ENCODE measurements at regions not wholly inside any gene's neighbourhood (a gene's known extent, or its start where the extent isn't known, plus 50 kb on each side); places are given as distances from the start of the nearest gene placed in this dataset.

DNA sequence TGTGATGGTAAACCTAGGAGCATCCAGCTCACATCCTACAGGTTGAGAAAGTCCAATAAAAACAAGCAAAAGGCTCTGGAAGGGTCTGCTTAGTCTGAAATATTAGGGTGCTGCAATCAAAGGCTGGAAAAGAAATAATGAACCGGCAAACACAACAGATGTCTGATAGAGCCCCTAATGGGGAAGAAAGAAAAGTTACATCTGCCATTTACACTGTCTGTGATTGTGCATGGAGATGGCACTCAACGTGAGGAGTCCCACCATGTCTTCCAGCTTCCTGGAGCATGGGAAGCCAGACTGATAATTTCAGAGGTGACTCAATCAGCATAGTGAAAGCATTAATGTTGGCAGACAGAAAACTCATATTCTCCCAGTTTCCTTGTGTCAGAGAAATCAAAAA is 307.8 kb downstream of the EPHA4 start:
- H3K27ac ChIP-seq (ENCODE audit: low read length): no peak overlapping the region
- no peak for DNase-seq
- no peak overlapping the region for H3K4me3 ChIP-seq (ENCODE audit: low read length)
- WGBS: 65% methylated on average over 2 of the region's 2 CpGs
- intact Hi-C loops (cut with DNase I): no loop called here
- no peak for ATAC-seq
- no peaks in the 10 kb centered on the region for H3K27me3 ChIP-seq (ENCODE audit: control insufficient read depth, insufficient read depth)
- no peaks in the 10 kb centered on the region for H3K9me3 ChIP-seq (ENCODE audit: control insufficient read depth, low read length)
- H3K4me1 ChIP-seq (ENCODE audit: control insufficient read depth, insufficient read depth, low read length): no peaks in the 10 kb centered on the region

DNA sequence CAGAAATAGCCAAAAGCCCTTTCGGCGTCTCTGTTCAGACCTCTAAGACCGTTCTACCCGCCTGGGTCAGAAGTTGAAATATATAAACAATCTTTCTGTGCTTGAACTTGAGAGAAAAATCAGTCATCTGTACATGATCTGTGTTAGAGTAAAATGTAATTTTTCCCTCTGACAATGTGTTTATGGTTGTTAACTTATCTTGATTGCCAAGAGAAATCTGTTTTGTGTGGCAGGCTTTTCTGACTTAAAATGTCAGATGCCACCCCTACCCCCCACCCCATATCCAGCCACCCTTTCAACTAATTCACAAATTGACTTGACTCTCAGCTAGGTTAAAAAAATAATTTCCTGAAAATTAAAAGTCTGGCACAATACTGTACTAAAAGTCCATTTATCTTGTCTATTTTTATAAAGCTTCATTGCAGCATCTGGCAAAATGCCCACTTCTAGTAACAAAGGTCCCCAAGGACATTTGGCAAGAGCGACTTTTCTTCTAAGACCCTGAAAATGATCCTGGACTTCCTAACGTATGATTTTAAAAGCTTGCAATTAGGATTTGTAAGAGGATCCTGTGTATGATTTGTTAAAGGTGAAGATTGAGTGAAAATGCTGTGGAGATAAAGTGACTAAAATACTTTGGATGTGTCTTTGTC is 304.2 kb downstream of the EPHA4 start:
- H3K4me3 ChIP-seq (ENCODE audit: low read length): no peak overlapping the region
- 54% methylated on average over 6 of the region's 6 CpGs for WGBS
- no peak overlapping the region for H3K27ac ChIP-seq (ENCODE audit: low read length)
- no peaks in the 10 kb centered on the region for H3K4me1 ChIP-seq (ENCODE audit: control insufficient read depth, insufficient read depth, low read length)
- DNase-seq (no peak), ATAC-seq (no peak)
- intact Hi-C loops (cut with DNase I): no loop called here
- H3K9me3 ChIP-seq (ENCODE audit: control insufficient read depth, low read length): no peaks in the 10 kb centered on the region
- no peaks in the 10 kb centered on the region for H3K27me3 ChIP-seq (ENCODE audit: control insufficient read depth, insufficient read depth)

- intact Hi-C loops (cut with DNase I): no loop called here
- H3K9me3 ChIP-seq (ENCODE audit: control insufficient read depth, low read length): no peaks in the 10 kb centered on the region
- no peak overlapping the region for H3K27ac ChIP-seq (ENCODE audit: low read length)
- DNase-seq (no peak), ATAC-seq (no peak)
- no peaks in the 10 kb centered on the region for H3K27me3 ChIP-seq (ENCODE audit: control insufficient read depth, insufficient read depth)
- WGBS: 57% methylated on average over 3 of the region's 3 CpGs
- H3K4me1 ChIP-seq (ENCODE audit: control insufficient read depth, insufficient read depth, low read length): no peaks in the 10 kb centered on the region
- no peak overlapping the region for H3K4me3 ChIP-seq (ENCODE audit: low read length)
Measured at GRCh38 chr2:221268631-221269030, 303.5 kb downstream of the EPHA4 start.

DNA sequence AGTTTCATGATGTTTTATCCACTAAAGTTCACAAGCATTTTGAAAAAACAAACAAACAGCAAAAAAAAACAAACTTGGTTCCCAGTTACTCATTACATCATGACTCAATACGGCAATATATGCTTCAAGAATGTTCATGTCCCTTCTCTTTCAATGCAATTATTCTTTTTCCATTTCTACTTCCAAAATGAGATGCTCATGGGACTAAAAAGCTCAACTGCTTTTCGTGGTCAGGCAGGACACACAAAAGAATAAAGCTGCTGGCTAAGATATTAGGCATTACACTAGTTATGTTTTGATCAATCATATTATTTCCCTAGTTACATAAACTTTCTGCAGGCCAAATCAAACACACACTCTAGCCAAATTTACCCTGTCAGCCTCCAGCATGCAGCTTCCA is 301.3 kb downstream of the EPHA4 start:
- DNase-seq (no peak), ATAC-seq (no peak)
- no peak overlapping the region for H3K4me3 ChIP-seq (ENCODE audit: low read length)
- no peak overlapping the region for H3K27ac ChIP-seq (ENCODE audit: low read length)
- WGBS: 61% methylated on average over 2 of the region's 2 CpGs
- H3K4me1 ChIP-seq (ENCODE audit: control insufficient read depth, insufficient read depth, low read length): no peaks in the 10 kb centered on the region
- H3K27me3 ChIP-seq (ENCODE audit: control insufficient read depth, insufficient read depth): no peaks in the 10 kb centered on the region
- intact Hi-C loops (cut with DNase I): no loop called here
- no peaks in the 10 kb centered on the region for H3K9me3 ChIP-seq (ENCODE audit: control insufficient read depth, low read length)

GRCh38 chr2:221272729-221273128 is 299.4 kb downstream of the EPHA4 start:
- ATAC-seq: no peak
- intact Hi-C loops (cut with DNase I): no loop called here

GRCh38 chr2:221276033-221276432 is 296.1 kb downstream of the EPHA4 start:
- 77% methylated on average over 1 of the region's 1 CpG for WGBS
- H3K27me3 ChIP-seq (ENCODE audit: control insufficient read depth, insufficient read depth): no peaks in the 10 kb centered on the region
- H3K27ac ChIP-seq (ENCODE audit: low read length): no peak overlapping the region
- H3K9me3 ChIP-seq (ENCODE audit: control insufficient read depth, low read length): no peaks in the 10 kb centered on the region
- no peak for DNase-seq
- intact Hi-C loops (cut with DNase I): no loop called here
- ATAC-seq: no peak
- H3K4me1 ChIP-seq (ENCODE audit: control insufficient read depth, insufficient read depth, low read length): no peaks in the 10 kb centered on the region
- no peak overlapping the region for H3K4me3 ChIP-seq (ENCODE audit: low read length)

More at GRCh38 chr2:221272729-221273128, 299.4 kb downstream of the EPHA4 start:
- WGBS: 91% methylated on average over 3 of the region's 3 CpGs
- Histone ChIP-seq H3K27ac (ENCODE audit: low read length) (no peak overlapping the region), H3K9me3 (ENCODE audit: control insufficient read depth, low read length) (no peaks in the 10 kb centered on the region), H3K27me3 (ENCODE audit: control insufficient read depth, insufficient read depth) (no peaks in the 10 kb centered on the region), H3K4me3 (ENCODE audit: low read length) (no peak overlapping the region), H3K4me1 (ENCODE audit: control insufficient read depth, insufficient read depth, low read length) (no peaks in the 10 kb centered on the region)
- no peak for DNase-seq

- intact Hi-C loops (cut with DNase I): no loop called here
- no peak overlapping the region for H3K4me3 ChIP-seq (ENCODE audit: low read length)
- H3K4me1 ChIP-seq (ENCODE audit: control insufficient read depth, insufficient read depth, low read length): no peaks in the 10 kb centered on the region
- whole genome bisulfite sequencing: 90% methylated on average over 2 of the region's 2 CpGs
- H3K27ac ChIP-seq (ENCODE audit: low read length): no peak overlapping the region
- ATAC-seq: no peak
- DNase-seq: no peak
- H3K9me3 ChIP-seq (ENCODE audit: control insufficient read depth, low read length): no peaks in the 10 kb centered on the region
- no peaks in the 10 kb centered on the region for H3K27me3 ChIP-seq (ENCODE audit: control insufficient read depth, insufficient read depth)
Measured at GRCh38 chr2:221276601-221277000, 295.5 kb downstream of the EPHA4 start.

DNA sequence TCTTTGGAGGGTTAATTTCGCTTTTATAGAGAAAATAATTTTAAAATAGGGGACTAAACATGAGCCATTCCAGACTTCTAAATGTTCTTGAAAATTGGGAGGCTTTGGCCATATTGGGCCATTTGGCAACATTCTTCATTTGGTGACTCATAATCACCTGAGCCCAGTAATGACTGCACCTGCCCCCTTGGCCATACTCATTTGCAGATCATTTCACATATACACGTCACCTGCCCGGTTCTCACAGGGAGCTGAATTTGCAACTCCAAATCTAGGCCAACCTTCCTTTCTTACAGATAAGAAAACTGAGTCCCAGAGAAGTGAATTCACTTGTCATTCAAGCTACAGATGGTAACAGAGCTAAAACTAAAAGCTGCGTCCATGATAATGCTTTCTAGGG is 289.7 kb downstream of the EPHA4 start:
- WGBS: 84% methylated on average over 4 of the region's 4 CpGs
- DNase-seq: no peak

DNA sequence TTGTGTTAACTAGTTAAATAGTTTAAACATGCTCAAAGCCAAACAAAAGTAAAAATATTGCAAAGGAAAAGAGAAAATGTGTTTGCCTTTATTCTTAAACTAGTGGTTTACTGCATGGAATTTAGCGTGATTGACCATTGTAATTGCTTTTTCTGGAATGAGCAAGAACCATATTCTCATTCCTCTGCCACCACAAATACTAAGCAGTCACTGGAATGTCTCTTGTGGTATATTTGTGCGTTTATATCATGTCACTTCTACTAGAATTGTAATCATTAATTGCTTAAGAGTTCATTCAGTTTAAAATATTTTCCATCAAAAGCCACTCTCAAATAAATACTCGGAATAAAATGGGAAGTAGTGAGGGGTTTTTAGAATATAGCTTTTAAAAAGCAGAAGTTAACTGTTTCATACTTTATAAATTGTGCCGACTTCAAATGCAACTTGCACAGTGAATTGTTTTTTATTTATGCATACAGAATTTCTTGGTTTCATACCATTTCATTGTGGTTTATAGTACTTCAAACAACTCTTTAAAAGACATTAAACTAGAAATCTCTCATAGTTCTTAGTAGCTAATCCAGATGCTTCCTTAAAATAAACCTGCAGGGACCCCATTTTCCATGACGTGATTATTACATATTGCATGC is 288.1 kb downstream of the EPHA4 start:
- Histone ChIP-seq H3K9me3 (ENCODE audit: control insufficient read depth, low read length) (no peaks in the 10 kb centered on the region), H3K27ac (ENCODE audit: low read length) (no peak overlapping the region), H3K4me3 (ENCODE audit: low read length) (no peak overlapping the region), H3K4me1 (ENCODE audit: control insufficient read depth, insufficient read depth, low read length) (no peaks in the 10 kb centered on the region), H3K27me3 (ENCODE audit: control insufficient read depth, insufficient read depth) (no peaks in the 10 kb centered on the region)
- intact Hi-C loops (cut with DNase I): no loop called here
- DNase-seq (no peak), ATAC-seq (no peak)
- 80% methylated on average over 5 of the region's 5 CpGs for WGBS

More for the DNA sequence above, 289.7 kb downstream of the EPHA4 start:
- Histone ChIP-seq H3K27me3 (ENCODE audit: control insufficient read depth, insufficient read depth) (no peaks in the 10 kb centered on the region), H3K4me1 (ENCODE audit: control insufficient read depth, insufficient read depth, low read length) (no peaks in the 10 kb centered on the region), H3K4me3 (ENCODE audit: low read length) (no peak overlapping the region), H3K9me3 (ENCODE audit: control insufficient read depth, low read length) (no peaks in the 10 kb centered on the region), H3K27ac (ENCODE audit: low read length) (no peak overlapping the region)
- no peak for ATAC-seq
- intact Hi-C loops (cut with DNase I): no loop called here

DNA sequence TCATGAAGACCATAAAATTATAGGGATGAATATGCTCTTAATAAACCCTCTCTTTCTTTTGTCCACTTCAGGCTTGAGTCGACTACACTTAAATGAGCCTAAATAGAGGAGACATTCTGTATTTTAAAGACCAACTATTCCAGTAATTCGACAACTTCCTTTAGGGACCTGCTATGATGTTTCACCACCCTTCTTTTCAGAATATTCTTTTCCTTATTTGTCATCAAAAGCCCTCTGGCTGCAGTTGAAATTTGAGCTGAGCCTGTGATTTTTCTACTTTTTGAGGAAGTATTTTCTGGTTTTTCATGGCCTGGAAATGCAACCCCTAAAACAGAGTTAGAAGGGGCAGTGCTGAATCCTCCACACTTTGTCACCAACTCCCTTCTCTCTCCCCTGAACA is 287.0 kb downstream of the EPHA4 start:
- H3K4me3 ChIP-seq (ENCODE audit: low read length): no peak overlapping the region
- ATAC-seq (no peak), DNase-seq (no peak)
- H3K4me1 ChIP-seq (ENCODE audit: control insufficient read depth, insufficient read depth, low read length): no peaks in the 10 kb centered on the region
- no peaks in the 10 kb centered on the region for H3K27me3 ChIP-seq (ENCODE audit: control insufficient read depth, insufficient read depth)
- H3K9me3 ChIP-seq (ENCODE audit: control insufficient read depth, low read length): no peaks in the 10 kb centered on the region
- WGBS: 70% methylated on average over 2 of the region's 2 CpGs
- intact Hi-C loops (cut with DNase I): no loop called here
- H3K27ac ChIP-seq (ENCODE audit: low read length): no peak overlapping the region

GRCh38 chr2:221286406-221286805 is 285.7 kb downstream of the EPHA4 start:
- intact Hi-C loops (cut with DNase I): no loop called here
- no peak overlapping the region for H3K27ac ChIP-seq (ENCODE audit: low read length)
- H3K4me3 ChIP-seq (ENCODE audit: low read length): no peak overlapping the region
- no peaks in the 10 kb centered on the region for H3K27me3 ChIP-seq (ENCODE audit: control insufficient read depth, insufficient read depth)
- DNase-seq (no peak), ATAC-seq (no peak)
- H3K9me3 ChIP-seq (ENCODE audit: control insufficient read depth, low read length): no peaks in the 10 kb centered on the region
- H3K4me1 ChIP-seq (ENCODE audit: control insufficient read depth, insufficient read depth, low read length): no peaks in the 10 kb centered on the region

DNA sequence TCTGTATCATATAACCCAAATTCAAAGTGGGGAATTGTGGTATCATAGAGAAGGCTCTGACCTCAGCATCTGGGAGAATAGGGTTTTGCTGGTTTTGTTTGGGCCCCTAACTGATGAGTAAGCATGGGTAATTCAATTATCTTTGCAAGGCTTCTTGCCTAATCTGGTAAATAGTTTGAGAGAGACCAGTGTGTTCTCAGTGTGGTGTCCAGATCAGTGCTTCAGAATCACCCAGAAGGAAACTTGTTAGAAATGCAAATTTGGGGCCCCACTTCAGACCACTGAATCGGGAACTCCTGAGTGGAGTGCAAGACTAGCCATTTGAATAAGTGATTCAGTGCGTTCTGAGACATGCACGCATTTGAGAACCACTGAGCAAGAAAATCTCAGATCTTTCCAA is 282.7 kb downstream of the EPHA4 start:
- Histone ChIP-seq H3K27ac (ENCODE audit: low read length) (no peak overlapping the region), H3K9me3 (ENCODE audit: control insufficient read depth, low read length) (no peaks in the 10 kb centered on the region), H3K27me3 (ENCODE audit: control insufficient read depth, insufficient read depth) (no peaks in the 10 kb centered on the region), H3K4me3 (ENCODE audit: low read length) (no peak overlapping the region), H3K4me1 (ENCODE audit: control insufficient read depth, insufficient read depth, low read length) (no peaks in the 10 kb centered on the region)
- 71% methylated on average over 3 of the region's 3 CpGs for WGBS
- no peak for ATAC-seq
- intact Hi-C loops (cut with DNase I): no loop called here
- no peak for DNase-seq
